GM13977 (cell line): ENCODE measurements at regions not wholly inside any gene's neighbourhood (a gene's known extent, or its start where the extent isn't known, plus 50 kb on each side); places are given as distances from the start of the nearest gene placed in this dataset.
"Not testable (repeated sequence)": the region's sequence is repeated elsewhere in the genome, so short reads cannot be mapped to it uniquely, and the experiment has no call there.

Source experiments
- DNase-seq: peaks from one replicate; pipeline ENCODE4 v3.0.0; 2012; ENCODE audit warnings: low spot score
- in situ Hi-C: fragments of 300-500 bp; cut with MboI; formaldehyde crosslinking; loops from one replicate; pipeline ENCODE4 v1.12.0; 2022; ENCODE audit warnings: low sequenced_read_pairs, low pct_unique_long_range_greater_than_20kb, mixed read lengths, inconsistent platforms; ENCODE audit not compliant: unreplicated experiment
- TF ChIP-seq, protein P1 (sequence below): IDR thresholded peaks from 2 replicates; pipeline ENCODE4 v1.5.1; 2012; ENCODE audit warnings: mild to moderate bottlenecking, control low read depth; ENCODE audit not compliant: insufficient read depth; ENCODE audit errors: extremely low read depth, missing control alignments

- in situ Hi-C loops, result no loop called here
Observed at GRCh38 chr3:70464465-70464864, 152.0 kb upstream of the MDFIC2 start.

DNA sequence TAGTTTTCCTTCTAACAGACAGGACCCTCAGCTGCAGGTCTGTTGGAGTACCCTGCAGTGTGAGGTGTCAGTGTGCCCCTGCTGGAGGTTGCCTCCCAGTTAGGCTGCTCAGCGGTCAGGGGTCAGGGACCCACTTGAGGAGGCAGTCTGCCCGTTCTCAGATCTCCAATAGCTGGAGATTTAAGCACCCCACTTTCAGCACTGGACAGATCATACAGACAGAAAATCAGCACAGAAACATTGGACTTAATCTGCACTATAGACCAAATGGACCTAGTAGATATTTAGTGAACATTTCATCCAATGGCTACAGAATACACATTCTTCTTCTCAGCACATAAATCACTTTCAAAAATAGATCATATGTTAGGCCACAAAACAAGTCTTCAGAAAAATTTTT lies 137.8 kb upstream of the MDFIC2 start:
- DNase-seq, in situ Hi-C loops: not testable (repeated sequence)

More at GRCh38 chr3:70464465-70464864, 152.0 kb upstream of the MDFIC2 start:
- no peak for DNase-seq
- TF ChIP-seq, protein P1, sequence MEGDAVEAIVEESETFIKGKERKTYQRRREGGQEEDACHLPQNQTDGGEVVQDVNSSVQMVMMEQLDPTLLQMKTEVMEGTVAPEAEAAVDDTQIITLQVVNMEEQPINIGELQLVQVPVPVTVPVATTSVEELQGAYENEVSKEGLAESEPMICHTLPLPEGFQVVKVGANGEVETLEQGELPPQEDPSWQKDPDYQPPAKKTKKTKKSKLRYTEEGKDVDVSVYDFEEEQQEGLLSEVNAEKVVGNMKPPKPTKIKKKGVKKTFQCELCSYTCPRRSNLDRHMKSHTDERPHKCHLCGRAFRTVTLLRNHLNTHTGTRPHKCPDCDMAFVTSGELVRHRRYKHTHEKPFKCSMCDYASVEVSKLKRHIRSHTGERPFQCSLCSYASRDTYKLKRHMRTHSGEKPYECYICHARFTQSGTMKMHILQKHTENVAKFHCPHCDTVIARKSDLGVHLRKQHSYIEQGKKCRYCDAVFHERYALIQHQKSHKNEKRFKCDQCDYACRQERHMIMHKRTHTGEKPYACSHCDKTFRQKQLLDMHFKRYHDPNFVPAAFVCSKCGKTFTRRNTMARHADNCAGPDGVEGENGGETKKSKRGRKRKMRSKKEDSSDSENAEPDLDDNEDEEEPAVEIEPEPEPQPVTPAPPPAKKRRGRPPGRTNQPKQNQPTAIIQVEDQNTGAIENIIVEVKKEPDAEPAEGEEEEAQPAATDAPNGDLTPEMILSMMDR, result no peak

DNA sequence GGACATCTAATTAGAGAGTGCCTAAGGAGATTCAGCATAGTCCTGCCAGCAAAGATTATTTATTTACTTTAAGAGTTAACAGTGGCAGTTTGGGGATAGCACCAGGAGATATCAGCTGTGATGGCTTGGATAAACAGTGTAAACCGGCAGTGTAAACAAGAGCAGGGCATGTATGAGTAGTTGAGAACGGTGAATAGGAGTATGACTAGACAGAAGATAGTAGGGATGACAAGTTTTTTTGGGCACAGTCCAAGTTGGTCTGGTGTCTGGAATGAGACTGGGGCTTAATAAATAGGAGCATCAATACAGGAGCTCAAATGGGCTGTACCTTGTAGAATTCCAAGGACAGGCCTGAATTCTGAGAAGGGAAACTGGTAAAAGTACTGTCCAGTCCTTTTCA lies 123.0 kb upstream of the MDFIC2 start:
- DNase-seq, in situ Hi-C loops: not testable (repeated sequence)

GRCh38 chr3:70433091-70433490 lies 120.7 kb upstream of the MDFIC2 start:
- DNase-seq, result no peak
- in situ Hi-C loops, result no loop called here
- TF ChIP-seq, protein P1, result no peak

DNA sequence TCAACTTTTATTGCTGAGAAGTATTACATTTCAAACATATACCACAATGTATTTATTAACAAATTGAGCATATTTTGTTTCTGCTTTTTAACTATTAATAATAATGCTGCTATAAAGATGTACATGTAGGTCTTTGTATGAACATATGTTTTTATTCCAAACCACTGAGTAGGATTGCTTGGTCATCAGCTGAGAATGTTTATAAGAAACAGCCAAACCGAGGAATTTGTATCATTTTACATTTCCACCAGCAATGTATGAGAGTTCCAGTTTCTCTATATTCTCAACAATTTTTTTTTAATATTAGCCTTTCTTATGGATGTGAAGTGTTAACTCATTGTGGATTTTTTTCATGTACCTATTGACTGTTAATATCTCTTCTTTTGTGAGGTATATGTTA lies 119.5 kb upstream of the MDFIC2 start:
- in situ Hi-C loops, result no loop called here
- TF ChIP-seq, protein P1, result no peak
- no peak for DNase-seq

- no peak for DNase-seq
- TF ChIP-seq, protein P1, result no peak
- in situ Hi-C loops, result no loop called here
Observed at GRCh38 chr3:70426071-70426470, 113.6 kb upstream of the MDFIC2 start.

DNA sequence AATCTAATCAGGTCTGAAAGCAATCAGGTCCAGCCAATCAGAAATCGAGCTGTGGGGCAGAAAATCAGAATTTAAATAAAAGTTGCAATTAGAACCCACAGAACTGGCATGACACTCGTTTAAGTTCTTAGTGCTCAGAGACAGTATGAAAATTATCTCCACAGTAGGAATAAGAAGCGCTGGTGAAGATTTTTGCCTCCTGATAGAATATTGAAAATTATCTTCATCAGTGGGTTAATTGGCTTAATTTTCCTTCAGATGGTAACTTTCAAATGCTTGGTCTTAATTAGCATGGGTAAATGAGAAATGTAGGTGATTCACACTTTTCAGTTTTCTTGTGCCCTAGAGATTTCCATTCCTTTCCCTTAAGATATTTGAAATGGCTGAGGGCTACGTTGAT lies 109.1 kb upstream of the MDFIC2 start:
- TF ChIP-seq, protein P1, result no peak
- in situ Hi-C loops, result no loop called here
- no peak for DNase-seq

DNA sequence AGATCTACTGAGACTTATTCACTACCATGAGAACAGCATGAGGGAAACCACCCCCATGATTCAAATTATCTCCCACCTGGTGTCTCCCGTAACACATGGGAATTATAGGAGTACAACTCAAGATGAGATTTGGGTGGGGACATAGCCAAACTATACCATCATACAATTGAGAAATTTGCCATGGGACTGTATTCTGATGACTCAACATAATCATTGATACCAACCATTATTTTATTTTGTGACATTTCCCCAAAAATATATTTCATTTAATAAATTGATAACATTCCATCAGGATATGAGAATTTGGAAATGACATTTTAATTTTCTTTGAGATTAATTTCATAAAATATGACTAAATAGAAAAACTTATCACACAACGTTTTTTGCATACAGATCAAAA lies 96.6 kb upstream of the MDFIC2 start:
- DNase-seq, result no peak
- in situ Hi-C loops, result no loop called here

More for the DNA sequence above, 96.6 kb upstream of the MDFIC2 start:
- TF ChIP-seq, protein P1, result no peak
